GM19463 (cell line): ENCODE measurements at regions not wholly inside any gene's neighbourhood (a gene's known extent, or its start where the extent isn't known, plus 50 kb on each side); places are given as distances from the start of the nearest gene placed in this dataset.

ENCODE experiments used
- ATAC-seq: cut with Tn5 transposase; IDR thresholded peaks from one replicate; pipeline ENCODE4 v1.9.1; 2021; ENCODE audit warnings: mild to moderate bottlenecking, moderate library complexity; ENCODE audit not compliant: unreplicated experiment

- no peak for ATAC-seq
Measured at GRCh38 chr20:52289956-52290565, 98.5 kb upstream of the ZFP64 start.

GRCh38 chr20:52280407-52280806 is 88.8 kb upstream of the ZFP64 start:
- no peak for ATAC-seq

DNA sequence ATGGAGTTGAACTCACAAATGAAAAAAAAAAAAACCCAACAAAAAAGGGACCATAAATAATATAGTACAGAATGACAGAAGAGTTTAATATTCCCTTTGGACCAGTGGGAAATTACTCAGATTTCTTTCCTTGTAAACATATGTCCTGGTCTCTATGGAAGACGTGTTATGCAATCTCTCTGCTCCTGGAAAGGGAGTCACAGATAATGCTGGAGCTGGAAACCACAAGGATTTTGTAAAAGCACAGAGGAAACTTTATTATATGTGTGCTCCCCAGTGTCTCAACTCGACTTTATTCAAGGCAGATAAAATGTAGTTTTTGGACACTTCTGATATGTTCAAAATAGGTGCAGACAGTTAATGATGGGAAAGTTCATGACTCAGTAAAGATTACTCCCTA is 88.1 kb upstream of the ZFP64 start:
- ATAC-seq, result no peak

- ATAC-seq, result no peak
Measured at GRCh38 chr20:52275181-52275691, 83.7 kb upstream of the ZFP64 start.

DNA sequence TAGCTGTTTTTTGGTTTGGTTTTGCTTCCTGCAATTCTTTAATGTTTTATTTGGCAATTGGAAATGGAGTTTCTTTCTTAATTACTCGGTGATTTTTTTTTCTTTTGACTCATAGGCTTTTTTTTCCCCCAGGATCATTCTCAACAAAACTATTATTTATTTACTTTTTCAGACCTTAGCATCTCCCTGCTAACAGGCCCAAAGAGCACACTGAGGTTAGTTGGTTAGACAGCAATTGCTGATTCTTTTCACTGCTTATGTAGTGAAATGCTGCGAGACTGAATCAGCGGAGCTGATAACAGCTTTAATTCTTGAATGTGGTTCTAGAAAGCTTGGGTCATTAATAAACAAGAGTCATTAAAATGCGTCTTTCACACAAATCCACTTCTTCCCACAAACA is 79.1 kb upstream of the ZFP64 start:
- ATAC-seq, result no peak

- no peak for ATAC-seq
Measured at GRCh38 chr20:52270001-52270606, 78.5 kb upstream of the ZFP64 start.

GRCh38 chr20:52269321-52269720 is 77.7 kb upstream of the ZFP64 start:
- no peak for ATAC-seq

DNA sequence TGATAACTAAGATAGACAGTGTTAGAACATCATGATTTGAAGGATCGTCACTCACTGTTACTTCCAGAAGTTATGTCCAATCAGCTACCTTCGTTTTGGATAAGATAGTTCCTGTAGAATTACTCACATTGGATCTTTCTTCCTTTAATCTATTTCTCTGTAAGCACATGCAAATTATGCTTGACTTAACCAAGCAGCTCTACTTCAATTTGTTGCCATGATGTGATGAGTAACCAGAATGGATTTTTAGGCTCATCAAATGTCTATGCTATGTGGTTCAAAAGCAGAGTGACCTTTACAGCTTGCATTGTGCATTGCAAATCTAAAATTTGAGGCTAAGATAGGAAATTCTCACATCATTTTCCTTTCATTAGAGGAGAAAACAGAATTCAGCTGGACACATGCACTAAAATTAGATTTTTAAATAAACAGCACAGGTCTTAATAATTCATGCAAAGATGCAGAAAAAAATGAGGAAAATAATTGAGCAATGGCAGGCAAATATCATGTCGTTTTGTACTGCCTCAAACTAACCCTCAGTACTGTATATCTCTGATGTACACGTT is 76.7 kb upstream of the ZFP64 start:
- no peak for ATAC-seq

DNA sequence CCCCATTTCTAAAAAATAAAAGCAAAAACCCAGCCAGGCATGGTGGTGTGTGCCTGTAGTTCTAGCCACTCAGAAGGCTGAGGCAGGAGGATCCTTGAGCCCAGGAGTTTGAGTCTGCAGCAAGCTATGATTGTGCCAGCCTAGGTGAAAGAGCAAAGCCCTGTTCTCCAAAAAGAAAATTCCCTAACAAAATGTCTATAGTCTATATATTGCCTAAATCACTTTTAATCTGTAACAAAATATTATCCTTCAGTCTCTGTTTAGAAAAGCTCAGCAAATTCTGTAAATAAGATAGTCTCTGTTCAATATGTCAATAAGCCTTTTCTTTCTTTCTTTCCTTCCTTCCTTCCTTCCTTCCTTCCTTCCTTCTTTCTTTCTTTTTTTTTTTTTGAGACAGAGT is 75.8 kb upstream of the ZFP64 start:
- ATAC-seq, result no peak

GRCh38 chr20:52263757-52264156 is 72.2 kb upstream of the ZFP64 start:
- ATAC-seq, result no peak

GRCh38 chr20:52261792-52262191 is 70.2 kb upstream of the ZFP64 start:
- no peak for ATAC-seq

- no peak for ATAC-seq
Measured at GRCh38 chr20:52259295-52259694, 67.7 kb upstream of the ZFP64 start.

DNA sequence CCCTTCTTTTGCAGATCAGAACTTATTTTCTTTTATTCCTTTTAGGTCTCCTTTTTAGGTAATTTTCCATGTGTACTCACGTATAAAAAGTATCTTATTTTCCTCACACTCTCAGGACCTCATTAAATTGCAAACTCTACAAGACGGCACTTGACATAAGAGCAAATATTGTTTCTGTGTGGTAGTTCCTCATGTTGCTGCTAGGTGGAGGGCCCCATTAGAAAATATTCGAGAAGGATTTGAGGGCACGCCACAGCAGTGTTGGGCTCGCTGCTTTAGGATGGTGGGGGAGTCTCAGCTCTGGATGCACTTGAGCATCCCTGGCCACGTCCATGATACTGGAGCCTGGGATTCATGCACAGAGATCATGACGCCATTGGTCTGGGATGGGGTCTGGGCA is 64.9 kb upstream of the ZFP64 start:
- no peak for ATAC-seq

DNA sequence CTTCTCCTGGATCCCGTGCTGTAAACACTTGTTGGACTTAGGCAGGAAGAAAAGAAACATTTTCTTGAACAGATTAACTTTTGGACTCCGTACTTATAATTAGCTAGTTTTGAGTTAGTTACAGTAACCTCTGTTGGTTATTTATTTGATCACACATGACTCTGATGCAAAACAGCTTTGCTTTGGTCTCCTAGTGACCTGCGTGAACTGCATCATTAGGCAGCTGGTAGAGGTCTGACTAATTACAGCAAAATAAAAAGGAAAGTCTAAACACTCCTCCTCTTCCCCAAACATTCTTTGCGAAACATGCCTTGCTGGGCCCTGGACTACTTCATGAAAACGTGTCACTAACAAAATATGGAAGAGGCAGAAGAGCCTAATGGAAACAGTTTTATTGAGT is 61.1 kb upstream of the ZFP64 start:
- no peak for ATAC-seq

- ATAC-seq, result no peak
Measured at GRCh38 chr20:52251827-52252226, 60.2 kb upstream of the ZFP64 start.

DNA sequence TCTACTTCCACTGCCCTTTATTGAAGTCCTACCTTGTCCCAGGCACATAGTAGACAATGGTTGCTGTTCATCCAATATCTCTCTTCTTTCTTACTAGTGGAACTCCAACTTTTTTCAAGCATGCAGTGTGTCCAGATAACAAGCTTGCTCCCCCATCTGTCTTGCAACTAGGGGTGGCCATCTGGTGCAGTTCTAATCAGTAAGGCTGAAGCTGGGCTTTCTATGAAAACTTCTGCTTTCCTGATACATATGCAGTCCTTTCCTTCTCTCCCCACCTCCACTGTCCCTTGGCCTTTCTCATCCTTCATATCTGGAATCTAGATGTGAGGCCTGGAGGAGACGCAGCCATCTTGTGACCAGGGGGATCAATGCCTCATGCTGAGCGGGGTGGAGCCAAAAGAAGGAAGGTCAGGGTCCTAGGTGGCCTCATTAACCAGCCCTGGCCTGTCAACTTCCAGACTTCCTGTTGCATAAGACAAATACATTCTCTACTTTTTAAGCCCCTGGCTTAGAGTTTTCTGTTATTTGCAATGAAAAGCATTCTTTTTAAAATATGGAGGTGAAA is 59.6 kb upstream of the ZFP64 start:
- ATAC-seq, result no peak

- ATAC-seq, result no peak
Measured at GRCh38 chr20:52247548-52247947, 56.0 kb upstream of the ZFP64 start.

- no peak for ATAC-seq
Measured at GRCh38 chr20:52246366-52246765, 54.8 kb upstream of the ZFP64 start.

GRCh38 chr20:52244702-52245101 is 53.1 kb upstream of the ZFP64 start:
- no peak for ATAC-seq

DNA sequence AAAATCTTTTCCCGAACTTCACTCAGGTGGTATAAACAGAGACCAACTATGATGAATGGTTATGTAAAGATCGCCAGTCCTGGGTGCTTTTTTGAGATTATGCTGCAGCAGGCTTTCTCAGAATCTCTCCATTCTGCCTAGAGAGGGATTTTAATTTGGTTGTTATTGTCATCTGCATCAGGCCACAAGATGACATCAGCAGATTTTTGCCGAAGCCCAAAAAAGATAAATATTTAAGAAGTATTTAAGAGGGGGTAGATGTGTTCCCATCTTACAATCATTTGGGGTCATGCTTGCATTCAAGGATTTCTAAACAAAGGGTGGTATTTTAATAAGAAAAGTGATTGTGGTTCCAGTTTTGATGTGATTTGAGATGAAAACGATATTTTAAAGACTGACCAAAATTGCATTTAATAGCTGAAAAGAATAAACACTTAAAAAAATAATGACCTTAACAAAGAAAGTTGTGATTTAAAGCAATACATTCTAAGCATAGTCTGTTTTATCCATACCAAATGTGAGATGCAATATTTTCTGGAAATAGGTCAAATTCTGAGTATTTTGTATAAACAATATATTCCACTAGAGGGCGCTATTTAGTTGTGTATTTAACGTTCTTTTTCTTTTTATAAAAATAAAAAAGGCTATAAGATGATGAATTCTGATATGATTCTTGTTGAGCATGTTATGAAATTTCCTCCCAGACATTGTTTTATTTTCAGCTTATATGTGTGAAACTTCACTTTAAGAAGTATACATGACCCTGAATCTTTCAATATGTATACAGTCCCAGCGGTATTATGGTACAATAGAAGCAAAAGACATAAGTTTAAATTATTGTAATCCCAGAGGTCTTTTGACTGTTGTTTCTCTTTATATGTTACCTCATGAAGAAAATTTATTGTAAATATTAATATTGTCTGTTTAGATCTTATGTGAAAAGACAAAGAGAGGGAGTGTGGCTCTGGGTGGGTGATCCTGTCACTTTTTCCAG is 51.0 kb upstream of the ZFP64 start:
- no peak for ATAC-seq
